ENCODE measurements at regions not wholly inside any gene's neighbourhood (a gene's known extent, or its start where the extent isn't known, plus 50 kb on each side); places are given as distances from the start of the nearest gene placed in this dataset.

GRCh38 chr4:133647206-133647605, 498.1 kb downstream of the PCDH10 start:
- H3K27me3 ChIP-seq (ENCODE audit: insufficient read depth, low read length) = no peaks in the 10 kb centered on the region
- no peaks in the 10 kb centered on the region for H3K9me3 ChIP-seq (ENCODE audit: control insufficient read depth, low read depth, low read length)
- DNase-seq = no peak
- H3K79me2 ChIP-seq (ENCODE audit: insufficient read depth, low read length) = no peaks in the 10 kb centered on the region
- WGBS (ENCODE audit: extremely low coverage, insufficient read length, low lambda C conversion rate) = no CpG with 5 or more reads among the region's 2 CpGs
- no peaks in the 10 kb centered on the region for H3K23me2 ChIP-seq (ENCODE audit: insufficient read length, low read depth, low read length, poor library complexity, severe bottlenecking)
- H4K20me1 ChIP-seq (ENCODE audit: control insufficient read depth, insufficient read depth, insufficient read length) = no peaks in the 10 kb centered on the region
- H3K27ac ChIP-seq (ENCODE audit: insufficient read length, low read depth, low read length) = no peak overlapping the region
- no peak overlapping the region for H2AK5ac ChIP-seq (ENCODE audit: insufficient read length, low read length)
- no peak overlapping the region for H3K4me2 ChIP-seq (ENCODE audit: insufficient read depth, insufficient read length, low read length)
- no peak overlapping the region for H3K18ac ChIP-seq (ENCODE audit: insufficient read length, low read depth, low read length)
- no peak overlapping the region for H2BK12ac ChIP-seq (ENCODE audit: insufficient read length, low read depth, low read length)
- no peak overlapping the region for H2BK20ac ChIP-seq (ENCODE audit: low read depth, low read length, poor library complexity, severe bottlenecking)
- Mint-ChIP-seq H3K27ac (no peak overlapping the region), H3K4me1 (peaks cover 2 to 11% of the 10 kb centered on the region in 2 experiments; a peak in 3 of 4 replicates), H3K9me3 (0 out of 5 replicates have a peak, but pooled peaks cover 0 to 4% of the 10 kb centered on the region in 2 experiments), H3K36me3 (ENCODE audit: insufficient read depth in 1 of 3, low read depth in 3 of 3) (peaks cover 0 to 14% (median 0%) of the 10 kb centered on the region in 3 experiments; a peak in 2 of 7 replicates), H3K27me3 (ENCODE audit: low read depth) (no peaks in the 10 kb centered on the region), H3K4me3 (no peak overlapping the region)
- no peak overlapping the region for H2BK15ac ChIP-seq (ENCODE audit: low read depth, low read length)
- no peak overlapping the region for H3K56ac ChIP-seq (ENCODE audit: insufficient read length, low read depth, low read length)
- H3K9ac ChIP-seq (ENCODE audit: extremely low read depth, insufficient read length, low read length) = no peak overlapping the region
- H4K8ac ChIP-seq (replicated peaks; ENCODE audit: insufficient read length, low read depth, low read length) = no peak overlapping the region
- TF ChIP-seq, protein P1, sequence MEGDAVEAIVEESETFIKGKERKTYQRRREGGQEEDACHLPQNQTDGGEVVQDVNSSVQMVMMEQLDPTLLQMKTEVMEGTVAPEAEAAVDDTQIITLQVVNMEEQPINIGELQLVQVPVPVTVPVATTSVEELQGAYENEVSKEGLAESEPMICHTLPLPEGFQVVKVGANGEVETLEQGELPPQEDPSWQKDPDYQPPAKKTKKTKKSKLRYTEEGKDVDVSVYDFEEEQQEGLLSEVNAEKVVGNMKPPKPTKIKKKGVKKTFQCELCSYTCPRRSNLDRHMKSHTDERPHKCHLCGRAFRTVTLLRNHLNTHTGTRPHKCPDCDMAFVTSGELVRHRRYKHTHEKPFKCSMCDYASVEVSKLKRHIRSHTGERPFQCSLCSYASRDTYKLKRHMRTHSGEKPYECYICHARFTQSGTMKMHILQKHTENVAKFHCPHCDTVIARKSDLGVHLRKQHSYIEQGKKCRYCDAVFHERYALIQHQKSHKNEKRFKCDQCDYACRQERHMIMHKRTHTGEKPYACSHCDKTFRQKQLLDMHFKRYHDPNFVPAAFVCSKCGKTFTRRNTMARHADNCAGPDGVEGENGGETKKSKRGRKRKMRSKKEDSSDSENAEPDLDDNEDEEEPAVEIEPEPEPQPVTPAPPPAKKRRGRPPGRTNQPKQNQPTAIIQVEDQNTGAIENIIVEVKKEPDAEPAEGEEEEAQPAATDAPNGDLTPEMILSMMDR (conservative IDR thresholded peaks at IDR 0.05) = no peak
- H3K14ac ChIP-seq (ENCODE audit: insufficient read depth, low read length) = no peak overlapping the region
- no peak overlapping the region for H2BK120ac ChIP-seq (ENCODE audit: low read depth, low read length, poor library complexity, severe bottlenecking)
- no peak overlapping the region for H3K23ac ChIP-seq (ENCODE audit: insufficient read length, low read depth, low read length)
- no peak overlapping the region for H3T11ph ChIP-seq (ENCODE audit: low read length)
- no peak overlapping the region for H4K5ac ChIP-seq (ENCODE audit: insufficient read length, low read depth, low read length)
- H2AFZ ChIP-seq (ENCODE audit: low read length) = no peak overlapping the region
- no peak overlapping the region for H2BK5ac ChIP-seq (ENCODE audit: insufficient read length, low read length)
- no peak overlapping the region for H4K91ac ChIP-seq (ENCODE audit: insufficient read length, low read depth, low read length)
- no peaks in the 10 kb centered on the region for H3K79me1 ChIP-seq (ENCODE audit: insufficient read depth, low read depth, low read length, poor library complexity, severe bottlenecking)
- no peaks in the 10 kb centered on the region for H3K4me1 ChIP-seq (ENCODE audit: insufficient read depth, low read length)
- H3K4ac ChIP-seq (ENCODE audit: low read depth, low read length) = no peak overlapping the region

All from H9 (cell line).